ENCODE measurements at regions not wholly inside any gene's neighbourhood (a gene's known extent, or its start where the extent isn't known, plus 50 kb on each side); places are given as distances from the start of the nearest gene placed in this dataset.

DNA sequence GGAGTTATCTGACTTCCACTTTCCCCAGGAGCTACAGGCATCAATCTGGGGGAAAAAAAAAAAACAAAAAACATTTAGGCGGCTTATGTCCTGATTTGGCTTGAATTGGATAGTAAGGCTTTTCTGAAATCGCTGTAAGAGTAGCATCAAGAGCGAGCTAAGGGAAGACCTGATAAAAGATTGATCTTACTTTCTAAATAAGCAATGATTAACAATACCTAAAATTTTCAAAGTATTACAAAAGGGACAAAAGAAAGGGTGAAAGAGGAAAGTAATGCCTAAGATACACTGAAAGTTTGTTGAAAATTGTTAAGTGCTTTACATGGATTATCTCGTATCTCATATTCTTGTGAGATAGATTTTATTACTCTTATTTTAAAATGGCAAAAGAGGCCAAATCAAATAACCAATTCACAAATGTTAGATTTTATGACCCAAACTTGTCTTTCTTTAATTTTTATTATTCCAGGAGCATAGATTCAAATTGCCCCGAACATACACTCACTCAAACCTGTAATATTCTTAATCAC is 106.4 kb upstream of the PRSS16 start:
- no peaks in the 10 kb centered on the region for H3K4me1 ChIP-seq (ENCODE audit: control insufficient read depth, insufficient read depth, low read length)
- intact Hi-C loops (cut with micrococcal nuclease), result no loop called here
- H3K79me1 ChIP-seq (ENCODE audit: low read depth in 1 of 2, low read length in 2 of 2), result peaks cover 0 to 15% of the 10 kb centered on the region in 2 experiments; a peak in 2 of 4 replicates
- no peaks in the 10 kb centered on the region for H3K36me3 ChIP-seq (ENCODE audit: control insufficient read depth, insufficient read depth, low read length)
- peak overlapping the region; percentile 15 for H2BK5ac ChIP-seq (ENCODE audit: low read depth, low read length, poor library complexity, severe bottlenecking)
- POLR2A ChIA-PET (ENCODE audit: unreplicated experiment), result interaction anchor here (0.5 to 0.6 kb wide), 2 partner anchors 691 to 1111 kb away, joined by 3 to 4 read pairs; no protein-coding TSS in a partner anchor
- no peak overlapping the region for H2BK15ac ChIP-seq (ENCODE audit: low read depth, low read length)
- H4K5ac ChIP-seq (ENCODE audit: low read depth, low read length), result no peak overlapping the region
- H3K23ac ChIP-seq (ENCODE audit: low read depth, low read length), result peak overlapping the region; percentile 79; the same call in 1 of the 2 replicates
- no peak overlapping the region for H3K18ac ChIP-seq (ENCODE audit: low read depth, low read length)
- dilution Hi-C loops (cut with HindIII; ENCODE audit: low sequenced_read_pairs, unreplicated experiment), result loop anchor here (25.0 kb wide), 1 partner anchor 746 kb away; a partner anchor contains a TSS
- no TSS peak for BruUV-seq (replicated peaks)
- H4K20me1 ChIP-seq (ENCODE audit: insufficient read depth, low read length), result no peaks in the 10 kb centered on the region
- 0 out of 2 replicates have a peak overlapping the region, but pooled peaks have one; percentile 1 for H3K4me3 ChIP-seq (ENCODE audit: insufficient read depth, low read depth, low read length)
- peak overlapping the region; percentile 28; the same call in 1 of the 2 replicates for H3K27ac ChIP-seq (ENCODE audit: insufficient read depth, low read length)
- in situ Hi-C loops (cut with MboI; ENCODE audit: low sequenced_read_pairs), result loop anchor here (25.0 kb wide), 2 partner anchors 854 to 954 kb away; a partner anchor contains a TSS
- no peaks in the 10 kb centered on the region for H3K9me3 ChIP-seq (ENCODE audit: control insufficient read depth, insufficient read depth, low read length)
- no peak overlapping the region for H2AK5ac ChIP-seq (ENCODE audit: low read depth, low read length)
- no peak overlapping the region for H2AFZ ChIP-seq (replicated peaks; ENCODE audit: low read length, poor library complexity)
- H2BK120ac ChIP-seq (ENCODE audit: low read depth, low read length), result no peak overlapping the region
- H3K4me2 ChIP-seq (ENCODE audit: low read depth, low read length), result peak overlapping the region; percentile 55
- H3K56ac ChIP-seq (ENCODE audit: extremely low read depth, insufficient read depth, low read length), result no peak overlapping the region
- peak overlapping the region; percentile 49; the same call in 1 of the 2 replicates for H3K9ac ChIP-seq (ENCODE audit: low read depth, low read length)
- no peak overlapping the region for H4K91ac ChIP-seq (ENCODE audit: insufficient read depth, low read depth, low read length)
- CTCF ChIA-PET, result interaction anchor here (1.0 kb wide), 1 partner anchor 14 kb away, joined by 3 read pairs; no protein-coding TSS in a partner anchor
- WGBS, 2 experiments (ENCODE audit: extremely low coverage in 2 of 2, insufficient read length in 1 of 2), result no CpG with 5 or more reads among the region's 5 CpGs
- 0 out of 2 replicates have a peak overlapping the region, but pooled peaks have one; percentile 51 for H3K14ac ChIP-seq (replicated peaks; ENCODE audit: low read depth, low read length)
- no peak overlapping the region for H2BK20ac ChIP-seq (ENCODE audit: low read depth, low read length)
- DNase-seq (no peak), ATAC-seq (ENCODE audit: low read depth) (no peak)
- H3K4ac ChIP-seq (ENCODE audit: low read depth, low read length), result no peak overlapping the region
- H4K8ac ChIP-seq (ENCODE audit: low read depth in 2 of 2, low read length in 2 of 2), result no peak overlapping the region; a peak in 1 of 4 replicates
- H3K9me1 ChIP-seq (ENCODE audit: insufficient read depth, low read length), result no peaks in the 10 kb centered on the region
- H2AK9ac ChIP-seq (replicated peaks; ENCODE audit: low read depth, low read length, poor library complexity), result no peak overlapping the region
- TF ChIP-seq BHLHE40 (IDR thresholded peaks at IDR 0.05; ENCODE audit: low read depth, low read length), result no peak
- TF ChIP-seq MXI1 (IDR thresholded peaks at IDR 0.05; ENCODE audit: borderline replicate concordance, low read depth, low read length), result no peak
- no peak for TF ChIP-seq RCOR1 (IDR thresholded peaks at IDR 0.05; ENCODE audit: insufficient replicate concordance, low read length)
- TF ChIP-seq NFE2L2 (IDR thresholded peaks at IDR 0.05; ENCODE audit: low read depth, low read length), result no peak
- H3K27me3 ChIP-seq (ENCODE audit: control insufficient read depth, insufficient read depth, low read length), result no peaks in the 10 kb centered on the region

Measured in IMR-90 (cell line).